ENCODE measurements at regions not wholly inside any gene's neighbourhood (a gene's known extent, or its start where the extent isn't known, plus 50 kb on each side); places are given as distances from the start of the nearest gene placed in this dataset.

- no peak for ATAC-seq
- no peak overlapping the region for H3K4me3 ChIP-seq
- no peak for DNase-seq
- whole genome bisulfite sequencing, 3 donors, result 44 to 51% (median 45%) methylated on average over 14 of the region's 14 CpGs
- no peaks in the 10 kb centered on the region for H3K4me1 ChIP-seq
- H3K27me3 ChIP-seq (ENCODE audit: insufficient read depth in 3 of 3, low read length in 2 of 3), result peaks cover 0 to 6% (median 0%) of the 10 kb centered on the region in 3 donors
- no peaks in the 10 kb centered on the region for H3K36me3 ChIP-seq (ENCODE audit: insufficient read depth in 1 of 2, low read depth in 1 of 2)
- intact Hi-C loops (cut with DNase I), result no loop called here
- no peak for TF ChIP-seq CTCF (IDR thresholded peaks at IDR 0.05)
- no peaks in the 10 kb centered on the region for H3K9me3 ChIP-seq
- no peak overlapping the region for H3K27ac ChIP-seq
These were observed 70.0 kb upstream of the FRMD1 start for GRCh38 chr6:168149015-168149414.

- whole genome bisulfite sequencing, 3 donors, result 81 to 86% (median 81%) methylated on average over 14 of the region's 14 CpGs
- Histone ChIP-seq H3K27me3 (ENCODE audit: insufficient read depth in 3 of 3, low read length in 2 of 3) (peaks cover 0 to 6% (median 0%) of the 10 kb centered on the region in 3 donors), H3K36me3 (ENCODE audit: insufficient read depth in 1 of 2, low read depth in 1 of 2) (no peaks in the 10 kb centered on the region)
These were observed 69.3 kb upstream of the FRMD1 start for GRCh38 chr6:168148231-168148849.

GRCh38 chr6:168147205-168147738, 68.3 kb upstream of the FRMD1 start:
- no peak overlapping the region for H3K27ac ChIP-seq
- intact Hi-C loops (cut with DNase I), result no loop called here
- no peaks in the 10 kb centered on the region for H3K4me1 ChIP-seq
- H3K36me3 ChIP-seq (ENCODE audit: insufficient read depth in 1 of 2, low read depth in 1 of 2), result no peaks in the 10 kb centered on the region
- DNase-seq (no peak), ATAC-seq (no peak)
- no peak for TF ChIP-seq CTCF (IDR thresholded peaks at IDR 0.05)
- no peaks in the 10 kb centered on the region for H3K9me3 ChIP-seq
- H3K27me3 ChIP-seq (ENCODE audit: insufficient read depth in 3 of 3, low read length in 2 of 3), result peaks cover 0 to 6% (median 0%) of the 10 kb centered on the region in 3 donors
- 72 to 74% (median 74%) methylated on average over 4 of the region's 4 CpGs for WGBS, 3 donors
- no peak overlapping the region for H3K4me3 ChIP-seq

More at GRCh38 chr6:168148231-168148849, 69.3 kb upstream of the FRMD1 start:
- Histone ChIP-seq H3K4me3 (no peak overlapping the region), H3K27ac (no peak overlapping the region), H3K4me1 (no peaks in the 10 kb centered on the region), H3K9me3 (no peaks in the 10 kb centered on the region)
- ATAC-seq (no peak), DNase-seq (no peak)
- TF ChIP-seq CTCF (IDR thresholded peaks at IDR 0.05), result no peak
- intact Hi-C loops (cut with DNase I), result no loop called here

- TF ChIP-seq CTCF (IDR thresholded peaks at IDR 0.05), result no peak
- Histone ChIP-seq H3K36me3 (ENCODE audit: insufficient read depth in 1 of 2, low read depth in 1 of 2) (no peaks in the 10 kb centered on the region), H3K27me3 (ENCODE audit: insufficient read depth in 3 of 3, low read length in 2 of 3) (peaks cover 0 to 4% (median 0%) of the 10 kb centered on the region in 3 donors), H3K27ac (no peak overlapping the region), H3K4me3 (no peak overlapping the region), H3K9me3 (no peaks in the 10 kb centered on the region), H3K4me1 (no peaks in the 10 kb centered on the region)
- DNase-seq, result no peak
- intact Hi-C loops (cut with DNase I), result no loop called here
- ATAC-seq, result no peak
- 83 to 89% (median 84%) methylated on average over 12 of the region's 12 CpGs for WGBS, 3 donors
These were observed 67.0 kb upstream of the FRMD1 start for GRCh38 chr6:168145747-168146596.
